BJ (cell line): ENCODE measurements at regions not wholly inside any gene's neighbourhood (a gene's known extent, or its start where the extent isn't known, plus 50 kb on each side); places are given as distances from the start of the nearest gene placed in this dataset.
"Not testable (repeated sequence)": the region's sequence is repeated elsewhere in the genome, so short reads cannot be mapped to it uniquely, and the experiment has no call there.

Experiments
- CTCF ChIA-PET: fragments of 350-600 bp; formaldehyde crosslinking; extraction: SDS; loops from one replicate; lab custom pipeline; 2021; ENCODE audit warnings: antibody characterized with exemption, inconsistent platforms; lab: Yijun Ruan, JAX
- POLR2A ChIA-PET: fragments of 300-600 bp; sonication (Branson Sonifier 250); formaldehyde crosslinking; extraction: SDS; loops from one replicate; lab custom pipeline; 2021; ENCODE audit warnings: antibody characterized with exemption; lab: Charles Lee
- DNase-seq: peaks from one replicate; pipeline ENCODE4 v3.0.0-alpha.2; 2011; ENCODE audit warnings: low read depth
- H3K27me3 ChIP-seq: 2 replicates; pipeline ENCODE4 v1.6.0; 2011; ENCODE audit warnings: low read length; ENCODE audit not compliant: control insufficient read depth, insufficient read depth
- H3K36me3 ChIP-seq: 2 replicates; pipeline ENCODE4 v1.5.1; 2011; ENCODE audit warnings: low read length; ENCODE audit not compliant: control insufficient read depth, insufficient read depth
- H3K4me3 ChIP-seq: 2 replicates; pipeline ENCODE4 v1.5.1; 2011; ENCODE audit warnings: low read depth, mild to moderate bottlenecking, control low read depth, low read length
- CTCF ChIP-seq: IDR thresholded peaks from 2 replicates; pipeline ENCODE4 v1.5.1; 2011; ENCODE audit warnings: low read depth, mild to moderate bottlenecking, control low read depth, inconsistent platforms, low read length, moderate library complexity; ENCODE audit not compliant: insufficient read depth

GRCh38 chr5:112583166-112583565 lies 154.5 kb upstream of the APC start:
- POLR2A ChIA-PET: no interaction called here

GRCh38 chr5:112584781-112585180 lies 152.9 kb upstream of the APC start:
- Histone ChIP-seq H3K4me3 (no peak overlapping the region), H3K36me3 (no peaks in the 10 kb centered on the region), H3K27me3 (peaks cover 2% of the 10 kb centered on the region)
- ChIA-PET POLR2A (no interaction called here), CTCF (interaction anchor here (1.0 kb wide), 1 partner anchor 11 kb away, joined by 3 read pairs; no protein-coding TSS in a partner anchor)
- TF ChIP-seq CTCF: no peak
- no peak for DNase-seq

More at GRCh38 chr5:112583166-112583565, 154.5 kb upstream of the APC start:
- Histone ChIP-seq H3K4me3 (no peak overlapping the region), H3K36me3 (no peaks in the 10 kb centered on the region), H3K27me3 (peaks cover 2% of the 10 kb centered on the region)
- no peak for DNase-seq
- CTCF ChIA-PET: no interaction called here
- no peak for TF ChIP-seq CTCF

GRCh38 chr5:112586596-112587062 lies 151.1 kb upstream of the APC start:
- no peak for TF ChIP-seq CTCF
- Histone ChIP-seq H3K36me3 (no peaks in the 10 kb centered on the region), H3K4me3 (no peak overlapping the region), H3K27me3 (no peaks in the 10 kb centered on the region; the same call in 1 of the 2 replicates)
- ChIA-PET POLR2A (no interaction called here), CTCF (interaction anchor here (0.6 kb wide), 1 partner anchor 22 kb away, joined by 4 read pairs; no protein-coding TSS in a partner anchor)
- no peak for DNase-seq

- POLR2A ChIA-PET, H3K27me3 ChIP-seq, DNase-seq, H3K4me3 ChIP-seq, H3K36me3 ChIP-seq, CTCF ChIA-PET: not testable (repeated sequence)
Observed at GRCh38 chr5:112590858-112591257, 146.8 kb upstream of the APC start.

DNA sequence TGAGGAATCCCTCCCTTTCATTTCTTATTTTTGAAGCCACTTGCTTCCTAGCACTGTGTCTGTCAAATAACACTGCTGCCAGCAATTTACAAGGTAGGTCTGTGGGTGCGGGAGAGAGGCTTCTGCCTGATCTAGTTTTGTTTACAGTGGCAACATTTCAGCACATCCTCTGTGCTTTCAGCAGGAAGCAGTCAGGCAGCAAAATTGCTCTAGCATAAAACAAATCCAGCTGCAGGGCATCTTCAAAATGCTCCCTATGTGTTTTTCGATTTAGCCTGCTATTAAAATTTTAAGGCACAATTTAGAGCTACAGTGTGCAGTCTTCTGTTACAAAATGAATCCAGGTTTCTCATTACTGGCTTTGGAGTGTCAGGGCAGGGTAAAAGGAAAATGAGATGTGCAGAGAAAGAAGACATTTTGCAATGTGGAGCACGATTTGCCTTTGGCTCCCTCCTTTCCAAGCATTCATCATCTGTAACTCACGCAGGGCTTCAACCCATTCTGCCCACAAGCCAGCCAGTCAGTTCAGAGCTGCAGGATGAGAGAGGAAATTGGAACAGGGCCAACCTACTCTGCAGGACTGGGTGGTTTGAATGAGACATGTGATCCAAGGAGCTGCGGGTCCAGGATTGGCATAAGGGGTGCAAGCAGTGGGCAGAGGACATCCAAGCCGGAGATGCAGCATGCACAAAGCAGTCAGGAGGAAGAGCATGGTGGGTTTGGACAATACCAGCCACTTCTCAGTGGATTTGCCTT lies 143.4 kb upstream of the APC start:
- no peak for DNase-seq
- CTCF ChIA-PET: interaction anchor here (1.2 to 1.5 kb wide), 2 partner anchors 14 to 164 kb away, joined by 3 to 4 read pairs; no protein-coding TSS in a partner anchor
- POLR2A ChIA-PET: no interaction called here
- Histone ChIP-seq H3K36me3 (no peaks in the 10 kb centered on the region), H3K27me3 (peaks cover 11% of the 10 kb centered on the region; the same call in 1 of the 2 replicates), H3K4me3 (no peak overlapping the region)
- no peak for TF ChIP-seq CTCF
